HG03139 (cell line): ENCODE measurements at regions not wholly inside any gene's neighbourhood (a gene's known extent, or its start where the extent isn't known, plus 50 kb on each side); places are given as distances from the start of the nearest gene placed in this dataset.
"Not testable (repeated sequence)": the region's sequence is repeated elsewhere in the genome, so short reads cannot be mapped to it uniquely, and the experiment has no call there.

Experiments used
- ATAC-seq: cut with Tn5 transposase; IDR thresholded peaks from one replicate; pipeline ENCODE4 v1.9.1; 2021; ENCODE audit not compliant: unreplicated experiment

- no peak for ATAC-seq
Measured at GRCh38 chr16:65315081-65315780, 193.4 kb upstream of the CDH11 start.

- no peak for ATAC-seq
Measured at GRCh38 chr16:65314627-65315008, 192.8 kb upstream of the CDH11 start.

GRCh38 chr16:65313936-65314626 is 192.2 kb upstream of the CDH11 start:
- ATAC-seq: no peak

- no peak for ATAC-seq
Measured at GRCh38 chr16:65312795-65313194, 190.9 kb upstream of the CDH11 start.

GRCh38 chr16:65312071-65312470 is 190.2 kb upstream of the CDH11 start:
- ATAC-seq: no peak

- not testable (repeated sequence) for ATAC-seq
Measured at GRCh38 chr16:65310491-65310890, 188.6 kb upstream of the CDH11 start.

- ATAC-seq: no peak
Measured at GRCh38 chr16:65309354-65309753, 187.5 kb upstream of the CDH11 start.

- no peak for ATAC-seq
Measured at GRCh38 chr16:65308506-65308905, 186.6 kb upstream of the CDH11 start.

- ATAC-seq: no peak
Measured at GRCh38 chr16:65307286-65307685, 185.4 kb upstream of the CDH11 start.

- ATAC-seq: no peak
Measured at GRCh38 chr16:65306722-65307121, 184.9 kb upstream of the CDH11 start.

- ATAC-seq: no peak
Measured at GRCh38 chr16:65306300-65306699, 184.4 kb upstream of the CDH11 start.

GRCh38 chr16:65305266-65305959 is 183.6 kb upstream of the CDH11 start:
- ATAC-seq: no peak

- no peak for ATAC-seq
Measured at GRCh38 chr16:65301029-65301428, 179.2 kb upstream of the CDH11 start.

GRCh38 chr16:65297453-65297852 is 175.6 kb upstream of the CDH11 start:
- ATAC-seq: no peak

GRCh38 chr16:65295527-65295926 is 173.7 kb upstream of the CDH11 start:
- ATAC-seq: no peak

GRCh38 chr16:65294708-65295107 is 172.8 kb upstream of the CDH11 start:
- ATAC-seq: no peak

- ATAC-seq: no peak
Measured at GRCh38 chr16:65294165-65294564, 172.3 kb upstream of the CDH11 start.

GRCh38 chr16:65289022-65289421 is 167.2 kb upstream of the CDH11 start:
- ATAC-seq: no peak

- ATAC-seq: no peak
Measured at GRCh38 chr16:65287307-65287706, 165.4 kb upstream of the CDH11 start.

GRCh38 chr16:65285128-65286048 is 163.5 kb upstream of the CDH11 start:
- ATAC-seq: no peak

GRCh38 chr16:65284626-65285025 is 162.8 kb upstream of the CDH11 start:
- ATAC-seq: no peak
